Esophagus muscularis mucosa (tissue), 4 donors: ENCODE measurements at regions not wholly inside any gene's neighbourhood (a gene's known extent, or its start where the extent isn't known, plus 50 kb on each side); places are given as distances from the start of the nearest gene placed in this dataset.

Source experiments
- CTCF ChIP-seq, 3 experiments: fragments of 200-600 bp in 2 of 3; fragments of 450-650 bp in 1 of 3; sonication (generic) in 2 of 3; IDR thresholded peaks; one replicate each; pipeline ENCODE4 v1.5.1; 2017 to 2019; ENCODE audit warnings: antibody characterized with exemption in 3 of 3, mild to moderate bottlenecking in 2 of 3, moderate library complexity in 1 of 3
- EP300 ChIP-seq: sonication (generic); formaldehyde crosslinking; IDR thresholded peaks from one replicate; pipeline ENCODE4 v1.6.1; 2017; ENCODE audit warnings: antibody characterized with exemption
- POLR2A ChIP-seq: fragments of 450-650 bp; IDR thresholded peaks from one replicate; pipeline ENCODE4 v1.6.1; 2017; ENCODE audit warnings: antibody characterized with exemption, moderate library complexity, mild to moderate bottlenecking, low read depth

GRCh38 chr12:40579687-40580086, 112.6 kb upstream of the CNTN1 start:
- no peak for TF ChIP-seq CTCF (IDR thresholded peaks at IDR 0.05)
- TF ChIP-seq POLR2A, result no peak
- no peak for TF ChIP-seq EP300
